SKM-1 treated with dmso at 0.1 percent for 144 hours (cell line): ENCODE measurements at regions not wholly inside any gene's neighbourhood (a gene's known extent, or its start where the extent isn't known, plus 50 kb on each side); places are given as distances from the start of the nearest gene placed in this dataset.
A peak's percentile ranks its signal among the peaks of the same experiment; 100 is the strongest.
"Not testable (repeated sequence)": the region's sequence is repeated elsewhere in the genome, so short reads cannot be mapped to it uniquely, and the experiment has no call there.

Experiments
- DNase-seq: peaks from one replicate; lab custom pipeline; 2025; ENCODE audit not compliant: unreplicated experiment; lab: John Stamatoyannopoulos, UW

- no peak for DNase-seq
These were observed 1748.4 kb downstream of the MRPL39 start for GRCh38 chr21:23858878-23859277.

DNA sequence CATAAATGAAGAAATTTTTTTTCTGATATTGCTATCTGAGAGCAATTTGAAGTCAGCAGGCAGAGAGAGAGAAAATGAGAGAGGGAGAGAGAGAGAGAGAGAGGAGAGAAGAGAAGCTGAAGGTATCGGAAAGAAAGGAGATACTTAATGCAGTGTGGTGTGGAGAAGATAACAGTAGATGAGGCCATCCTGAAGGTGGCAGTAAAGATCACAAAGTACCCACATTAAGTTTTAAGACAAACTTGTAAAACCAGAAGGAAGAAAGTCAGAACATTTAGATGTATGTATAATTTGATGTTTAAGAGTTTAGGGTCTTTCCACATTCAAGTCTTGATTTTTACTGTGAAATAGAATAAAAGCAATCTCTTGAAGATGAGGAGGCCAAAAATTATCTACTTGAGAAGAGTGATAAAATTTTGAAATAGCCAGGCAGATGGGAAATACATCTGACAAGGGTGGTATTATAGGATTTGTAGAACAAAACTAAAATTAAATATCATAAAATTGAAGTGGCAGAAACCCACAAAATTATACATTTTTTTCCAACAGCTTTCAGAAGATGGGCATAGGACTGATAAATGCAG, 1753.4 kb downstream of the MRPL39 start:
- peak; percentile 28 for DNase-seq

- DNase-seq = no peak
These were observed 1769.7 kb downstream of the MRPL39 start for GRCh38 chr21:23837564-23837963.

GRCh38 chr21:23822760-23823159, 1784.5 kb downstream of the MRPL39 start:
- DNase-seq = no peak

- DNase-seq = no peak
These were observed 1789.9 kb downstream of the MRPL39 start for GRCh38 chr21:23817337-23817736.

GRCh38 chr21:23812485-23812884, 1794.8 kb downstream of the MRPL39 start:
- DNase-seq = no peak

GRCh38 chr21:23811805-23812204, 1795.5 kb downstream of the MRPL39 start:
- peak; percentile 90 for DNase-seq

DNA sequence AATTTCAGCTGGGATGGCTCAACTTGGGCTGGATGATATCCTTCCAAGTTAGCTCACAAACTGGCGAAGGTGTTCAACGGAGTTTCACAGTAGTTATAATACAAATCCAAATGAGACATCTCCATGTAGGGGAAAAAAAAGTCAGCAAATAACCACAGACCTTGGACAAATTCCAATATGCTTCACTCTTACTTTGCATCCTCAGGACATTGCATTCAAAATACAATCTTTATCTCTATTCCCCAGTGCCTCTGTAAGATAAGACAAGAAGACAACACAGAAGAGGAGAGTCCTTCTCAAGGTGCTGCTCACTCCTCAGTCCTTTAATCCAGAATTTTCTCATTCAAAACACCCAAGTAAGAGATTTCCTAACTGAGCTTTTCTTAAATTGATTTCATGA, 1797.7 kb downstream of the MRPL39 start:
- DNase-seq = no peak

DNA sequence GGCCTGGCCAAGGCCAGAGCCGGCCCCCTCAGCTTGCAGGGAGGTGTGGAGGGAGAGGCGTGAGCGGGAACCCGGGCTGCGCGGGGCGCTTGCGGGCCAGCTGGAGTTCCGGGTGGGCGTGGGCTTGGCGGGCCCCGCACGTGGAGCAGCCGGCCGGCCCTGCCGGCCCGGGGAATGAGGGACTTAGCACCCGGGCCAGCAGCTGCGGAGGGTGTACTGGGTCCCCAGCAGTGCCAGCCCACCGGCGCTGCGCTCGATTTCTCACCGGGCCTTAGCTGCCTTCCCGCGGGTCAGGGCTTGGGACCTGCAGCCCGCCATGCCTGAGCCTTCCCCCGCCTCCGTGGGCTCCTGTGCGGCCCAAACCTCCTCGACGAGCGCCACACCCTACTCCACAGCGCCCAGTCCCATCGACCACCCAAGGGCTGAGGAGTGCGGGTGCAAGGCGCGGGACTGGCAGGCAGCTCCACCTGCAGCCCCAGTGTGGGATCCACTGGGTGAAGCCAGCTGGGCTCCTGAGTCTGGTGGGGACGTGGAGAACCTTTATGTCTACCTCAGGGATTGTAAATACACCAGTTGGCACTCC, 1800.2 kb downstream of the MRPL39 start:
- not testable (repeated sequence) for DNase-seq

DNA sequence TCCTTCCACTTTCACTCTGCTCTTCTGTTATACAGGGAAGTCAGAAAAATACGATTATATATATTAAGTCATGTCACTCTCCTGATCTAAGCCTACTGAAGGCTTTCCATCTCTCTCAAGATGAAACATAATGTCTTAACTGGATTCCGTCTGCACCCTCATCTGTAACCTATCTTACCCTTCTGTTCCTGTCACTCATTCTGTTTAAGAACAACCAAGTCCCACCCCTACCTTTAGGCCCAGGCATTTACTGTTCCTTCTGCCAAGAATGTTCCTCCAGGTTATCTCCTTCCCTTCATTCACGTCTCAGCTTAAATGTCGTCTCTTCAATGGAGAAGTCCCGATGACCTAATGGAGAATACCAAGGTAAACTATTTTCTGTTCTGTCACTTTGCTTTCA, 1802.4 kb downstream of the MRPL39 start:
- DNase-seq = no peak

- DNase-seq = no peak
These were observed 1806.0 kb downstream of the MRPL39 start for GRCh38 chr21:23801292-23801691.

- DNase-seq = no peak
These were observed 1807.9 kb downstream of the MRPL39 start for GRCh38 chr21:23799376-23799775.

DNA sequence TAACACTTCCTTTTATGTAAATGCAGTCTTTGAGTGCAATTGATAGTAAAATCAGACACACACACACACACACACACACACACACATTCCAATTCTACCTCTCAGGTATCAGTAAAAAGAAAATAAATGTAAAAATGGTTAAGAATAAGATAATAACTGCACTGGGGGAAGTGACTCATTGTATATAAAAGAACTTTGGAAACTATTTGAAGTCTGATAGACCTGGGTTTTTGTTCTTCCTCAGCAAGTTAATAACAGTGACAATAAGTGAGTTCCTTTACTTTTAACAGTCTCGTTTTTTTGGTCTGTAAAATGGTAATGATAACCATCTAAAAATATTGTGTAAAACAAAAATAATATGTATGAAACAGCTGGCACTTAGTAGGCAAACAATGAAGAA, 1815.0 kb downstream of the MRPL39 start:
- DNase-seq = no peak

GRCh38 chr21:23789864-23790263, 1817.4 kb downstream of the MRPL39 start:
- no peak for DNase-seq

- DNase-seq = no peak
These were observed 1827.0 kb downstream of the MRPL39 start for GRCh38 chr21:23780326-23780725.

GRCh38 chr21:23743821-23744220, 1863.5 kb downstream of the MRPL39 start:
- DNase-seq = no peak

DNA sequence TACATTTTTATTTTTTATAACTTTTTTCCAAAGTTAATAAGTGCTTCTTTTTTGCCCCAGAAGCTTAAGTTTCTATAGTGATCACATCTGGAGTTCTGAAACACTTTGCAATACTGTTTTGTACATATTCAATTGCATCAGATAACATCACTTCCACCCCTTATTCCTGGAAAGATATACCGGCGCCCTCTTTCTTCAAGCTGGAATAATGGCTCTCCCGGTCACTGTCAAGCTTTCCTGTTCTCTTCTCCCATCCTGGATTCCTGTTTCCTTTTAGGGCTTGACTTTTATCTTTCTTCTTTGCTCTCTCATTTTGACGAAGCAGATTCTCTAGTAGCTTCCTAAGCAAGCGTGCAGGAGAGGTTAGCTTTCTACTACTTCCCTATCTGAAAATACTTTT, 1866.8 kb downstream of the MRPL39 start:
- no peak for DNase-seq

DNA sequence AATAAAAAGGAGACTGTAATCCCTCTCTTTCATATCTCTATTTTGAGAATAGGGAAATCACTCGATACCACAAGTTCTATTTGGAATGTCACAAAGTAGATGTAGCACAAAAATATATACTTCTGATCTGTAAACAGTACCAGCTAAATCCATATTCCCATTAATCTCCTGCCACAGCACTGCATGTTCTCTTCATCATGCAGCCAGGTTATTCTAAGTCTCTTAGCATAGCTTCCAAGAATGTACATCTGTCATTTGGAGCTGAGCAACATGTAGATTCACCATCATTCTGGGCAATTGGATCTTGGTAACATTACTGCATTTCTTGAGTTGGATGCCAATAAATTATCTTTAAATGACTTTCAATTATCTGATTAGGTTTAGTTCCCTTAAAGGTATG, 1874.5 kb downstream of the MRPL39 start:
- DNase-seq = no peak

GRCh38 chr21:23729331-23729730, 1878.0 kb downstream of the MRPL39 start:
- DNase-seq = no peak

- no peak for DNase-seq
These were observed 1881.7 kb downstream of the MRPL39 start for GRCh38 chr21:23725576-23725975.

GRCh38 chr21:23718446-23719285, 1888.6 kb downstream of the MRPL39 start:
- DNase-seq = no peak

DNA sequence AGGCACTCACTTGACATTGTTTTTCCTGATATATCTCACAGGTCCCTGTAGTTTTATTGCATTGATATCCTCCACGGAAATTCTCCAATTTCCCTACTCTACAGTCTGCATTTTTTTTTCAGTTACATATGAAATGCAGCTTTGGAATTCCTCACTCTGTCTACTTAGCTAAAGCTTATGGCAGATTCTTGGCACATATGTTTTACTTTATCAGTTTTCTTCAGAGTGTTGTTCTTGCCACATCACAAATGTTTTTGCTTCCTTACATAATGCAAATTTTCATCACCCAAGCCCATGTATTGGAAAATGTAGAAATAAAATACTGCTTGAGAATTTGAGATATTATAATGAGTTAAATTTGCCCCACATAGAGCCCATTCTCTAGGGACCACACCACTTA, 1895.1 kb downstream of the MRPL39 start:
- no peak for DNase-seq
